HCT116 (cell line): ENCODE measurements at regions not wholly inside any gene's neighbourhood (a gene's known extent, or its start where the extent isn't known, plus 50 kb on each side); places are given as distances from the start of the nearest gene placed in this dataset.

ENCODE experiments used
- ATAC-seq: fragments of 200-7000 bp; cut with Tn5 transposase; 2 replicates; pipeline ENCODE4 v1.9.1; 2020; ENCODE audit warnings: mild to moderate bottlenecking, moderate library complexity
- BruUV-seq: library from RNA; stranded (reverse); fragments of 400-500 nt; replicated peaks from 2 replicates; lab custom pipeline; 2021; lab: Mats Ljungman, UMichigan
- CTCF ChIA-PET: fragments of 300-600 bp; sonication (Branson Sonifier 250); formaldehyde crosslinking; loops from one replicate; lab custom pipeline; 2021; ENCODE audit warnings: antibody characterized with exemption; lab: Charles Lee
- POLR2A ChIA-PET: fragments of 300-600, 350-600 bp; sonication (Branson Sonifier 250); formaldehyde crosslinking; loops from one replicate; lab custom pipeline; 2021; ENCODE audit warnings: antibody characterized with exemption; lab: Charles Lee
- RAD21 ChIA-PET, 2 experiments: fragments of 300-600 bp; sonication (Branson Sonifier 250); formaldehyde crosslinking; loops; one replicate each; lab custom pipeline; 2023; ENCODE audit warnings: low total read pairs in 2 of 2; ENCODE audit not compliant: uncharacterized antibody in 2 of 2, unreplicated experiment in 2 of 2, low non-redundant PET in 1 of 2; lab: Charles Lee
- DNase-seq: peaks from one replicate; pipeline ENCODE4 v3.0.0-alpha.2; 2010; ENCODE audit warnings: low read depth, low spot score
- H2AFZ ChIP-seq: fragments of 200-600 bp; shearing (Covaris generic), sonication (generic); 2 replicates; pipeline ENCODE4 v1.6.1; 2017; ENCODE audit warnings: low read depth, mixed run types, mixed read lengths, antibody characterized with exemption, low read length; ENCODE audit not compliant: poor library complexity, severe bottlenecking
- H3K27ac ChIP-seq: 2 replicates; pipeline ENCODE4 v1.5.1; 2012; ENCODE audit warnings: low read depth, low read length
- H3K27me3 ChIP-seq: fragments of 200-600 bp; sonication (generic); 2 replicates; pipeline ENCODE4 v1.6.1; 2016; ENCODE audit warnings: mixed run types, low read length, mixed read lengths; ENCODE audit not compliant: insufficient read depth
- H3K36me3 ChIP-seq, 2 experiments: fragments of 200-500 bp in 1 of 2; fragments of 200-600 bp in 1 of 2; sonication (Bioruptor generic) in 1 of 2; sonication (generic) in 1 of 2; 2 replicates each; pipeline versions ENCODE4 v1.5.1 to v1.6.1; 2014 to 2016; ENCODE audit warnings: low read length in 2 of 2, inconsistent platforms in 1 of 2, mixed read lengths in 1 of 2, mixed run types in 1 of 2; ENCODE audit not compliant: insufficient read depth in 2 of 2, control insufficient read depth in 1 of 2
- H3K4me1 ChIP-seq, 2 experiments: fragments of 200-600 bp in 1 of 2; sonication (generic) in 1 of 2; 2 replicates each; pipeline versions ENCODE4 v1.5.1 to v1.6.1; 2012 to 2017; ENCODE audit warnings: low read length in 2 of 2, inconsistent platforms in 1 of 2, mild to moderate bottlenecking in 1 of 2, mixed read lengths in 1 of 2, mixed run types in 1 of 2, moderate library complexity in 1 of 2; ENCODE audit not compliant: insufficient read depth in 2 of 2, control insufficient read depth in 1 of 2
- H3K4me2 ChIP-seq: fragments of 200-600 bp; sonication (generic); 2 replicates; pipeline ENCODE4 v1.6.1; 2017; ENCODE audit warnings: mixed run types, low read length, mixed read lengths
- H3K4me3 ChIP-seq, 2 experiments: fragments of 200-600 bp in 1 of 2; sonication (generic) in 1 of 2; replicated peaks in 1 of 2; 2 replicates each; pipeline ENCODE4 v1.5.1; 2011 to 2016; ENCODE audit warnings: low read length in 2 of 2, control low read depth in 1 of 2, low read depth in 1 of 2, mild to moderate bottlenecking in 1 of 2, mixed read lengths in 1 of 2, mixed run types in 1 of 2
- H3K79me2 ChIP-seq: fragments of 200-600 bp; sonication (generic); 2 replicates; pipeline ENCODE4 v1.6.1; 2017; ENCODE audit warnings: mild to moderate bottlenecking, mixed run types, low read length, moderate library complexity, mixed read lengths; ENCODE audit not compliant: insufficient read depth
- H3K9ac ChIP-seq: fragments of 200-600 bp; sonication (generic); 2 replicates; pipeline ENCODE4 v1.6.1; 2016; ENCODE audit warnings: low read length, mixed read lengths
- H3K9me2 ChIP-seq: fragments of 200-600 bp; sonication (generic), shearing (Covaris generic); 2 replicates; pipeline ENCODE4 v1.6.1; 2017; ENCODE audit warnings: mixed run types, mild to moderate bottlenecking, moderate library complexity; ENCODE audit not compliant: insufficient read depth
- H3K9me3 ChIP-seq, 2 experiments: fragments of 200-500 bp in 1 of 2; fragments of 200-600 bp in 1 of 2; sonication (Bioruptor generic) in 1 of 2; sonication (generic) in 1 of 2; 2 replicates each; pipeline ENCODE4 v1.6.1; 2014 to 2017; ENCODE audit warnings: low read length in 2 of 2, mixed read lengths in 2 of 2, inconsistent platforms in 1 of 2, low read depth in 1 of 2, mild to moderate bottlenecking in 1 of 2, mixed run types in 1 of 2, moderate library complexity in 1 of 2; ENCODE audit not compliant: control insufficient read depth in 1 of 2, insufficient read depth in 1 of 2
- H4K20me1 ChIP-seq: fragments of 200-600 bp; sonication (generic), shearing (Covaris generic); 2 replicates; pipeline ENCODE4 v1.6.1; 2017; ENCODE audit warnings: mixed run types, mild to moderate bottlenecking, moderate library complexity; ENCODE audit not compliant: insufficient read depth
- EGR1 ChIP-seq: IDR thresholded peaks from 2 replicates; pipeline ENCODE4 v1.6.1; 2012; ENCODE audit warnings: low read depth
- FOSL1 ChIP-seq: IDR thresholded peaks from 2 replicates; pipeline ENCODE4 v1.6.1; 2012; ENCODE audit warnings: low read depth
- JUND ChIP-seq: IDR thresholded peaks from 2 replicates; pipeline ENCODE4 v1.6.1; 2012
- intact Hi-C: fragments of 100-400 bp; cut with micrococcal nuclease; formaldehyde crosslinking; loops from 2 replicates; pipeline ENCODE4 v1.10.0; 2022
- TF ChIP-seq, protein P1 (sequence below): IDR thresholded peaks from 2 replicates; pipeline ENCODE4 v1.6.1; 2012
- TF ChIP-seq, protein P2 (sequence below): IDR thresholded peaks from 2 replicates; pipeline ENCODE4 v1.6.1; 2011; ENCODE audit warnings: mild to moderate bottlenecking, low read length, moderate library complexity; ENCODE audit not compliant: insufficient replicate concordance; ENCODE audit errors: extremely low read depth

DNA sequence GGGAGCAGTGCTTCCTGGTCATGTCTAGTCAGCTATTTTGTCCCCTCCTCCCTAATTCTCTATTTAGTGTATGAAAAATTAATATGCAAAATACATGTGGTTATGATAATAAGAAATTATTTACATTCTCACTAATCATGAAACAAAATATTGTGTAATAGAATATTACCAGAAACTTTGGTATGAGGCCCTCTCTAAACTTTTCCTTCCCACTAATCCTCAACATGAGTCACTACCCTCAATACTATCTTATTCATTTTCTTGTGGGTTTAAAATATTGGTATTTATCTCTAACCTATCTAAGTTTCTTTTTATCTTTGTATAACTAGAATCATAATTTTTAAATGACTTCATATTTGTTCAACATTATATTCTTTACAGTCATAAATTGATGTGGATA, 545.9 kb upstream of the PTPRD start:
- no peak overlapping the region for H3K27ac ChIP-seq

DNA sequence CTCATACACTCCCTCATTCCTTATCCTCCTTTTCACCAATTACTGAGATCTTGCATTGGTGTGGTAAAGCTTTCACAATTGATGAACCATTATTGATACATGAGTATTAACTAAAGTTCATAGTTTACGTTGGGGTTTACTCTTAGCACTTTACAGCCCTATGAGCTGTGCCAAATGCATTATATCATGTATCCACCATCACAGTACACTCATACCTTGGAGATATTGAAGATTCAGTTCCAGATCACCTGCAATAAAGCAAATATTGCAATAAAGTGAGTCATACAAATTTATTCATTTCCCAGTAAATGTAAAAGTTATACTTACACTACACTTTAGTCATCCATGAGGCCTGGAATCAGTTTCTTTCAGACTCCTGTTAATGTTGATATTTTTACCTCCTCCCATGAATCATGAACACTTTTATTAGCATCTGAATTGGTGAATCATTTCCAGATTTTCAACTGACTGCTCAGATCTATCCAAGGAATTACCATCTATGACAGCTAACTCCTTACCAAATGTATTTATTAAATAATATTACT, 546.6 kb upstream of the PTPRD start:
- H3K4me1 ChIP-seq: no peaks in the 10 kb centered on the region
- H3K9me2 ChIP-seq: no peaks in the 10 kb centered on the region
- TF ChIP-seq EGR1: no peak
- TF ChIP-seq, all 23 proteins: peak for 0
- ChIA-PET CTCF (no interaction called here), POLR2A (no interaction called here), RAD21 (no interaction called here)
- intact Hi-C loops: no loop called here
- Histone ChIP-seq H3K9ac (no peak overlapping the region), H4K20me1 (no peaks in the 10 kb centered on the region), H3K79me2 (no peaks in the 10 kb centered on the region), H2AFZ (no peak overlapping the region), H3K4me2 (no peak overlapping the region), H3K36me3 (no peaks in the 10 kb centered on the region), H3K27ac (no peak overlapping the region), H3K4me3 (no peak overlapping the region), H3K27me3 (no peaks in the 10 kb centered on the region), H3K9me3 (peaks cover 20 to 38% of the 10 kb centered on the region in 2 experiments; a peak in 2 of 4 replicates)
- BruUV-seq: no TSS peak
- ATAC-seq (no peak), DNase-seq (no peak)

More for the DNA sequence above, 545.9 kb upstream of the PTPRD start:
- Histone ChIP-seq H3K9me2 (no peaks in the 10 kb centered on the region), H3K9ac (no peak overlapping the region), H3K4me2 (no peak overlapping the region), H3K4me1 (no peaks in the 10 kb centered on the region), H2AFZ (no peak overlapping the region)
- BruUV-seq: no TSS peak
- RAD21 ChIA-PET: no interaction called here
- intact Hi-C loops: no loop called here
- CTCF ChIA-PET: no interaction called here
- no peak for ATAC-seq
- TF ChIP-seq EGR1 (no peak), JUND (no peak), FOSL1 (no peak)
- TF ChIP-seq, protein P1, sequence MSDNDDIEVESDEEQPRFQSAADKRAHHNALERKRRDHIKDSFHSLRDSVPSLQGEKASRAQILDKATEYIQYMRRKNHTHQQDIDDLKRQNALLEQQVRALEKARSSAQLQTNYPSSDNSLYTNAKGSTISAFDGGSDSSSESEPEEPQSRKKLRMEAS: no peak
- TF ChIP-seq, protein P2, sequence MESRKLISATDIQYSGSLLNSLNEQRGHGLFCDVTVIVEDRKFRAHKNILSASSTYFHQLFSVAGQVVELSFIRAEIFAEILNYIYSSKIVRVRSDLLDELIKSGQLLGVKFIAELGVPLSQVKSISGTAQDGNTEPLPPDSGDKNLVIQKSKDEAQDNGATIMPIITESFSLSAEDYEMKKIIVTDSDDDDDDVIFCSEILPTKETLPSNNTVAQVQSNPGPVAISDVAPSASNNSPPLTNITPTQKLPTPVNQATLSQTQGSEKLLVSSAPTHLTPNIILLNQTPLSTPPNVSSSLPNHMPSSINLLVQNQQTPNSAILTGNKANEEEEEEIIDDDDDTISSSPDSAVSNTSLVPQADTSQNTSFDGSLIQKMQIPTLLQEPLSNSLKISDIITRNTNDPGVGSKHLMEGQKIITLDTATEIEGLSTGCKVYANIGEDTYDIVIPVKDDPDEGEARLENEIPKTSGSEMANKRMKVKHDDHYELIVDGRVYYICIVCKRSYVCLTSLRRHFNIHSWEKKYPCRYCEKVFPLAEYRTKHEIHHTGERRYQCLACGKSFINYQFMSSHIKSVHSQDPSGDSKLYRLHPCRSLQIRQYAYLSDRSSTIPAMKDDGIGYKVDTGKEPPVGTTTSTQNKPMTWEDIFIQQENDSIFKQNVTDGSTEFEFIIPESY: no peak
- TF ChIP-seq, all 23 proteins: peak for 0
- Histone ChIP-seq H3K79me2 (no peaks in the 10 kb centered on the region), H3K4me3 (no peak overlapping the region), H3K36me3 (no peaks in the 10 kb centered on the region), H4K20me1 (no peaks in the 10 kb centered on the region), H3K9me3 (peaks cover 20 to 38% of the 10 kb centered on the region in 2 experiments; a peak in 2 of 4 replicates), H3K27me3 (no peaks in the 10 kb centered on the region)
- no peak for DNase-seq
- POLR2A ChIA-PET: no interaction called here
